Hepatic stellate cell (primary cell): ENCODE measurements at regions not wholly inside any gene's neighbourhood (a gene's known extent, or its start where the extent isn't known, plus 50 kb on each side); places are given as distances from the start of the nearest gene placed in this dataset.

ENCODE experiments used
- DNase-seq: peaks from one replicate; pipeline ENCODE4 v3.0.0; 2011; ENCODE audit warnings: low spot score

GRCh38 chr12:77406219-77406905, 341.0 kb upstream of the E2F7 start:
- no peak for DNase-seq

- no peak for DNase-seq
These were observed 337.3 kb upstream of the E2F7 start for GRCh38 chr12:77402716-77403115.

GRCh38 chr12:77401770-77402081, 336.4 kb upstream of the E2F7 start:
- DNase-seq, result no peak

GRCh38 chr12:77401064-77401769, 335.8 kb upstream of the E2F7 start:
- no peak for DNase-seq

- no peak for DNase-seq
These were observed 327.2 kb upstream of the E2F7 start for GRCh38 chr12:77392467-77393088.

GRCh38 chr12:77388445-77389265, 323.3 kb upstream of the E2F7 start:
- no peak for DNase-seq

- DNase-seq, result no peak
These were observed 322.3 kb upstream of the E2F7 start for GRCh38 chr12:77387671-77388070.

GRCh38 chr12:77387214-77387613, 321.8 kb upstream of the E2F7 start:
- DNase-seq, result no peak

GRCh38 chr12:77384941-77385340, 319.6 kb upstream of the E2F7 start:
- DNase-seq, result no peak

- DNase-seq, result no peak
These were observed 316.9 kb upstream of the E2F7 start for GRCh38 chr12:77382096-77382742.

GRCh38 chr12:77377622-77378021, 312.3 kb upstream of the E2F7 start:
- no peak for DNase-seq

GRCh38 chr12:77377116-77377515, 311.7 kb upstream of the E2F7 start:
- peak; percentile 6 for DNase-seq

GRCh38 chr12:77374673-77375072, 309.3 kb upstream of the E2F7 start:
- DNase-seq, result no peak

GRCh38 chr12:77372494-77372893, 307.1 kb upstream of the E2F7 start:
- DNase-seq, result no peak

- no peak for DNase-seq
These were observed 306.7 kb upstream of the E2F7 start for GRCh38 chr12:77372026-77372425.

- DNase-seq, result no peak
These were observed 303.0 kb upstream of the E2F7 start for GRCh38 chr12:77368379-77368778.

GRCh38 chr12:77366616-77367015, 301.2 kb upstream of the E2F7 start:
- DNase-seq, result no peak

GRCh38 chr12:77364400-77364799, 299.0 kb upstream of the E2F7 start:
- no peak for DNase-seq

GRCh38 chr12:77362509-77363210, 297.3 kb upstream of the E2F7 start:
- no peak for DNase-seq

- no peak for DNase-seq
These were observed 292.3 kb upstream of the E2F7 start for GRCh38 chr12:77357655-77358054.

GRCh38 chr12:77354766-77355362, 289.5 kb upstream of the E2F7 start:
- no peak for DNase-seq
